Gastrocnemius medialis (tissue), 4 donors: ENCODE measurements at regions not wholly inside any gene's neighbourhood (a gene's known extent, or its start where the extent isn't known, plus 50 kb on each side); places are given as distances from the start of the nearest gene placed in this dataset.

Experiments
- POLR2A ChIP-seq, 2 donors: fragments of 450-650 bp; IDR thresholded peaks; one replicate each; pipeline ENCODE4 v1.6.1; 2017; ENCODE audit warnings: antibody characterized with exemption in 2 of 2, mild to moderate bottlenecking in 2 of 2, moderate library complexity in 2 of 2
- TF ChIP-seq, protein P1 (sequence below), 5 experiments: fragments of 450-650 bp in 3 of 5; fragments of 200-600 bp in 2 of 5; sonication (generic) in 2 of 5; IDR thresholded peaks in 4 of 5; conservative IDR thresholded peaks in 1 of 5; 1 replicate in 4 of 5; 2 replicates in 1 of 5; pipeline ENCODE4 v1.5.1; 2016 to 2019; ENCODE audit warnings: antibody characterized with exemption in 5 of 5, mild to moderate bottlenecking in 3 of 5, moderate library complexity in 3 of 5

DNA sequence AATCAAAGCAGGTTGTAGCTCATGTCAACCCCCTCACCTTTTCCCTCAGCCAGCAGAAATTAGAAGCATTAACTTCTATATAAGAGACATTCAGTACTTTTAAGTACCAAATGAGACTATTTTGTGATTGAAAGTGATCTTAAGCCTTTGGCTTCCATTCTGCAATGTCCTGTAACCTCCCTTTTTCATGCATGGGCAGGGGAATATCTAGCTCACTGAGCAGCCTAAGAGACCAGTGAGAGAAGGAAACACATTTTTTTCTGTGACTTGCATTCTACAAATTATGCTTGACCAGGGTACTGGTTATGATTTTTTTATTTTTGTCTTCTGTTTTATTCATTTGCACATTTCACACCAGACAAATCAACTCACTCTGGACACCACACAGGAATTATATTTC, 369.6 kb downstream of the KCTD12 start:
- no peak for TF ChIP-seq POLR2A (IDR thresholded peaks at IDR 0.05)
- TF ChIP-seq, protein P1, sequence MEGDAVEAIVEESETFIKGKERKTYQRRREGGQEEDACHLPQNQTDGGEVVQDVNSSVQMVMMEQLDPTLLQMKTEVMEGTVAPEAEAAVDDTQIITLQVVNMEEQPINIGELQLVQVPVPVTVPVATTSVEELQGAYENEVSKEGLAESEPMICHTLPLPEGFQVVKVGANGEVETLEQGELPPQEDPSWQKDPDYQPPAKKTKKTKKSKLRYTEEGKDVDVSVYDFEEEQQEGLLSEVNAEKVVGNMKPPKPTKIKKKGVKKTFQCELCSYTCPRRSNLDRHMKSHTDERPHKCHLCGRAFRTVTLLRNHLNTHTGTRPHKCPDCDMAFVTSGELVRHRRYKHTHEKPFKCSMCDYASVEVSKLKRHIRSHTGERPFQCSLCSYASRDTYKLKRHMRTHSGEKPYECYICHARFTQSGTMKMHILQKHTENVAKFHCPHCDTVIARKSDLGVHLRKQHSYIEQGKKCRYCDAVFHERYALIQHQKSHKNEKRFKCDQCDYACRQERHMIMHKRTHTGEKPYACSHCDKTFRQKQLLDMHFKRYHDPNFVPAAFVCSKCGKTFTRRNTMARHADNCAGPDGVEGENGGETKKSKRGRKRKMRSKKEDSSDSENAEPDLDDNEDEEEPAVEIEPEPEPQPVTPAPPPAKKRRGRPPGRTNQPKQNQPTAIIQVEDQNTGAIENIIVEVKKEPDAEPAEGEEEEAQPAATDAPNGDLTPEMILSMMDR (IDR thresholded peaks at IDR 0.05 in 4 of 5, conservative IDR thresholded peaks at IDR 0.05 in 1 of 5): no peak
